Lower lobe of right lung (tissue), 2 donors: ENCODE measurements at regions not wholly inside any gene's neighbourhood (a gene's known extent, or its start where the extent isn't known, plus 50 kb on each side); places are given as distances from the start of the nearest gene placed in this dataset.

ENCODE experiments used
- ATAC-seq, 2 donors: fragments of 200-7000 bp; cut with Tn5 transposase; one replicate each; pipeline ENCODE4 v1.9.1; 2020 to 2022; ENCODE audit warnings: mild to moderate bottlenecking in 2 of 2, moderate library complexity in 2 of 2
- DNase-seq: peaks from one replicate; pipeline ENCODE4 v3.0.0-alpha.2; 2020
- H3K27ac ChIP-seq: fragments of 200-600 bp; one replicate; pipeline ENCODE4 v1.8.0; 2022
- H3K27me3 ChIP-seq: fragments of 200-600 bp; one replicate; pipeline ENCODE4 v1.8.0; 2022; ENCODE audit warnings: low read depth
- H3K36me3 ChIP-seq: fragments of 200-600 bp; one replicate; pipeline ENCODE4 v1.8.0; 2022; ENCODE audit warnings: mild to moderate bottlenecking
- H3K4me1 ChIP-seq: fragments of 200-600 bp; one replicate; pipeline ENCODE4 v1.8.0; 2022
- H3K4me3 ChIP-seq: fragments of 200-600 bp; one replicate; pipeline ENCODE4 v1.8.0; 2022; ENCODE audit warnings: mild to moderate bottlenecking
- H3K9me3 ChIP-seq: fragments of 200-600 bp; one replicate; pipeline ENCODE4 v1.8.0; 2022
- intact Hi-C: fragments of 100-400 bp; cut with DNase I; formaldehyde crosslinking; loops from one replicate; pipeline ENCODE4 v1.11.0; 2022
- TF ChIP-seq, protein P1 (sequence below): fragments of 200-600 bp; IDR thresholded peaks from one replicate; pipeline ENCODE4 v1.8.0; 2022; ENCODE audit warnings: antibody characterized with exemption, mild to moderate bottlenecking
- donor health status: DM: no; HTN: yes; CAD: no; lungs with severe emphysema.

DNA sequence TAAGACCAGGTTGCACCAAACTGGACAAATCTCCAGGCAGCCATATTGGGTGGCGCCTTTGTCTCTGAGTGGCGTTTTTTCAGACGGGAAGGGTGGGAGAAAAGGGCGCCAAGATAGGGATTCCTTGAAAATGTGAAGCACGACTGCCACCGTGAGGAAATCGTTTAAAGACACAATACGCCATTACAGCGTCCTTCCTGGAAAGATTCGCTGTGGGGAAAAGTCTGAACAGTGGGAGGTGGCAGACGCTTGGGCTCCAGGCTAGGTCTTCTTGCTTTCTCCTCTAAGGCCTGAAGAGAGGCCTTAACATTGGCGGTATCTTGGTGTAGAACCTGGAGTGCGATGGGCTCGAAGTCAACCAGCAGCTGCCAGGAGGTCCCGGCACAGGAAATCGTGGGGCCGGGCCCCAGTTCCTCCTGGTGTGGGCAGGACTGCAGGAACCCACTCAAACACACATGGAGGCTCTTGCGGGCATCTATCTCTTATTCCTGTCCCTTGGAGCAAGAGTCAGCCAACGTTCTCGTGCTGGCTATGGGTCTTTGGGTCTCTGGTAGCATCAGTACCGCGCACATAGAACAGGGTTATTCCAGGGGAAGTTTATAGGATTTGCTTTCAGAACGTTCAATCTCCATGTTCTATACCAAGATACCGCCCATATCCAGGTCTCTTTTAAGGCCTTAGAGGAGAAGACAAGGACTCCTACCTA lies 208.8 kb downstream of the OR13H1 start:
- H3K27ac ChIP-seq, result no peak overlapping the region
- intact Hi-C loops, result no loop called here

DNA sequence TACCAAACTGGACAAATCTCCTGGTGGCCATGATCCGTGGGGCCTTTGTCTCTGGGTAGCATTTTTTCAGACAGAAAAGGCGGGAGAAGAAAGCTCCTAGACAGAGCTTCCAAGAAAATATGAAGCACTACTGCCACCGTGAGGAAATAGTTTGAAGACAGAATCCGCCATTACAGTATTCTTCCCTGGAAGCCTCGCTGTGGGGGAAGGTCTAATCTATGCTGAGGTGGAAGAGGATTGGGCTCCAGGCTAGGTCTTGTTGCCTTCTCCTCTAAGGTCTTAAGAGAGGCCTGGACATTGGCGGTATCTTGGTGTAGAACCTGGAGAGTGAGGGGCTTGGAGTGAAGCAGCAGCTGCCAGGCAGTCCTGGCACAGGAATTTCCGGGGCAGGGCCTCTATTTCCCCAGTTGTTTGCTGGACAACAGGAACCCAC lies 218.9 kb downstream of the OR13H1 start:
- DNase-seq, result no peak
- H3K27ac ChIP-seq, result no peak overlapping the region
- peak in 1 of 2 donors; percentile 94 for ATAC-seq

More for the DNA sequence above, 208.8 kb downstream of the OR13H1 start:
- Histone ChIP-seq H3K36me3 (no peaks in the 10 kb centered on the region), H3K4me1 (no peaks in the 10 kb centered on the region), H3K9me3 (no peaks in the 10 kb centered on the region), H3K4me3 (no peak overlapping the region), H3K27me3 (no peaks in the 10 kb centered on the region)
- DNase-seq (no peak), ATAC-seq (peak in 1 of 2 donors; percentile 93)
- TF ChIP-seq, protein P1, sequence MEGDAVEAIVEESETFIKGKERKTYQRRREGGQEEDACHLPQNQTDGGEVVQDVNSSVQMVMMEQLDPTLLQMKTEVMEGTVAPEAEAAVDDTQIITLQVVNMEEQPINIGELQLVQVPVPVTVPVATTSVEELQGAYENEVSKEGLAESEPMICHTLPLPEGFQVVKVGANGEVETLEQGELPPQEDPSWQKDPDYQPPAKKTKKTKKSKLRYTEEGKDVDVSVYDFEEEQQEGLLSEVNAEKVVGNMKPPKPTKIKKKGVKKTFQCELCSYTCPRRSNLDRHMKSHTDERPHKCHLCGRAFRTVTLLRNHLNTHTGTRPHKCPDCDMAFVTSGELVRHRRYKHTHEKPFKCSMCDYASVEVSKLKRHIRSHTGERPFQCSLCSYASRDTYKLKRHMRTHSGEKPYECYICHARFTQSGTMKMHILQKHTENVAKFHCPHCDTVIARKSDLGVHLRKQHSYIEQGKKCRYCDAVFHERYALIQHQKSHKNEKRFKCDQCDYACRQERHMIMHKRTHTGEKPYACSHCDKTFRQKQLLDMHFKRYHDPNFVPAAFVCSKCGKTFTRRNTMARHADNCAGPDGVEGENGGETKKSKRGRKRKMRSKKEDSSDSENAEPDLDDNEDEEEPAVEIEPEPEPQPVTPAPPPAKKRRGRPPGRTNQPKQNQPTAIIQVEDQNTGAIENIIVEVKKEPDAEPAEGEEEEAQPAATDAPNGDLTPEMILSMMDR, result no peak

DNA sequence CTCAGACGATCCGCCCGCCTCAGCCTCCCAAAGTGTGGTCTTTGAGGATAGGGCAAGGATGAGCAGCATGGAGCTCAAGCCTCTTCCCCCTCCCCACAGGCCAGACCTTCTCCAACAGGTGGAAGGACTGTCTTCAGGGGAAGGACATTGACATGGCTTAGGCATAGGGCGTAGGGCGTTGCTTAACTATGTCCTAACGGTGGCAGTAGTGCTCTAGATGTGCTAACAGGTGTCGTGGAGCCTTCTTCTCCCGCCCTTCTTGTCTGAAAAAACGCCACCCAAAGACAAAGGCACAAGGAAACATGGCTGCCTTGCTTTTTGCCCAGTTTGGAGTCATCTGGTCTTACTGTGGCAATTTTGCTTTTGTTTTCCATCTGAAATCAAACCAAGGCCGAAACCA lies 219.8 kb downstream of the OR13H1 start:
- H3K27ac ChIP-seq, result no peak overlapping the region
- no peak for DNase-seq
- intact Hi-C loops, result no loop called here

More for the DNA sequence above, 218.9 kb downstream of the OR13H1 start:
- TF ChIP-seq, protein P1, result no peak
- Histone ChIP-seq H3K4me3 (no peak overlapping the region), H3K4me1 (no peaks in the 10 kb centered on the region), H3K9me3 (no peaks in the 10 kb centered on the region), H3K27me3 (no peaks in the 10 kb centered on the region), H3K36me3 (no peaks in the 10 kb centered on the region)
- intact Hi-C loops, result no loop called here

DNA sequence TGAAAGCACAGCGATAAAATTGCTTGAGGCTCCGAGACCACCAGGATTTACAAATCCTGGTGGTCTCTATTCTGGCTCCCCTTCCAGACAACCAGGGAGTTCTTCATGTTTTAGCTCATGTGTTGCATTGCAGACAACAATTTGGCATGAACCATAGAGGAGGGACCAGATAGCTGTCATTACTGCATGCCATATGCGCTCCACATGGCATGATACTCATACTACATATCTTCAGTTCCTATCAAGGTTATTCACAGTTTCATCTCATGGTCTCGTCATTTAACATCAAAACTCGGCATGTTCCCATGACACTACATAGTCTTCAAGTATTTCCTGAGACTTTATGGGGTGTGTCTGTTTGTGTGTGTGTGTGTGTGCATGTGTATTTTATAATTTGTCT lies 220.3 kb downstream of the OR13H1 start:
- H3K4me3 ChIP-seq, result no peak overlapping the region
- H3K36me3 ChIP-seq, result no peaks in the 10 kb centered on the region
- H3K27me3 ChIP-seq, result no peaks in the 10 kb centered on the region
- TF ChIP-seq, protein P1, result no peak
- intact Hi-C loops, result no loop called here
- no peak overlapping the region for H3K27ac ChIP-seq
- ATAC-seq (no peak), DNase-seq (no peak)
- no peaks in the 10 kb centered on the region for H3K9me3 ChIP-seq
- H3K4me1 ChIP-seq, result no peaks in the 10 kb centered on the region

More for the DNA sequence above, 219.8 kb downstream of the OR13H1 start:
- Histone ChIP-seq H3K36me3 (no peaks in the 10 kb centered on the region), H3K4me1 (no peaks in the 10 kb centered on the region), H3K27me3 (no peaks in the 10 kb centered on the region), H3K9me3 (no peaks in the 10 kb centered on the region), H3K4me3 (no peak overlapping the region)
- peak in 1 of 2 donors; percentile 96 for ATAC-seq
- TF ChIP-seq, protein P1, result no peak

DNA sequence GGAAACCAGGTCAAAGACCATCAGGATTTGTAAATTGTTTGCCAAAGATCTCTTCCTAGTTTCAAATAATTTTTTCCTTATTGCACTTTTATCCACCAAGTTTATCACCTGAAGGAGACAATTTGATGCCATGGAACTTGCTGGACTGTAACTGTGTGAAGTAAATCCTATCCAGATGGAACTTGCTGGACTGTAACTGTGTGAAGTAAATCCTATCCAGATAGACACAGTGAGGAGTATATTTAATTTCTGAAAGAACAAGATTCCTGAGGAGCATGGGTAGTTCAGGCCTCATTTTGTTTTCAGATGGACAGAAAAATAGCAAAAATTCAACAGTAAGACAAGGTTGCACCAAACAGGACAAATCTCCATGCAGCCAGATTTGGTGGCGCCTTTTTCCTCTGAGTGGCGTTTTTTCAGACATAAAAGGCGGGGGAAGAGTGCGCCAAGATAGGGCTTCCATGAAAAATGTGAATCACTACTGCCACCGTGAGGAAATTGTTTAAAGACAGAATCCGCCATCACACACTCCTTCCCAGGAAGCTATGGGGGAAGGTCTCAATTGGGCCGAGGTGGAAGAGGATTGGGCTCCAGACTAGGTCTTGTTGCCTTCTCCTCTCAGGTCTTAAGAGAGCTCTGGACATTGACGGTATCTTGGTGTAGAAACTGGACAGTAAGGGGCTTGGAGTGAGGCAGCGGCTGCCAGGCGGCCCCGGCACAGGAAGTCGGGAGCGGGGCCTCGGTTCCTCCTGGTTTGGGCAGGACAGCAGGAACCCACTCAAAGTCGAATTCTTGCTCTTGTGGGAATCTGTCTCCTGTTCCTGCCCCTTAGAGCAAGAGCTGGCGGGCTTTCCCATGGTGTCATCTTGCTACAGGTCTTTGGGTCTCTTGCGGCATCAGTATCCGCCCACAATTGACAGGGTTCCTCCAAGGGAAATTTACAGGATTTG lies 234.7 kb downstream of the OR13H1 start:
- Histone ChIP-seq H3K9me3 (no peaks in the 10 kb centered on the region), H3K27me3 (no peaks in the 10 kb centered on the region), H3K36me3 (no peaks in the 10 kb centered on the region), H3K4me1 (no peaks in the 10 kb centered on the region), H3K4me3 (no peak overlapping the region), H3K27ac (no peak overlapping the region)
- ATAC-seq, result peak in 1 of 2 donors; percentile 94
- DNase-seq, result no peak
- intact Hi-C loops, result no loop called here
- TF ChIP-seq, protein P1, result no peak
